OCI-LY3 (cell line): ENCODE measurements at regions not wholly inside any gene's neighbourhood (a gene's known extent, or its start where the extent isn't known, plus 50 kb on each side); places are given as distances from the start of the nearest gene placed in this dataset.

Experiments
- H2AFZ ChIP-seq: fragments of 200-600, 300-600 bp; shearing (Covaris generic); 2 replicates; pipeline ENCODE4 v1.6.0; 2014; ENCODE audit warnings: antibody characterized with exemption, low read depth, low read length
- H3K27ac ChIP-seq: fragments of 200-600, 300-600 bp; sonication (generic); 2 replicates; pipeline ENCODE4 v1.5.1; 2014; ENCODE audit warnings: mild to moderate bottlenecking, low read length, moderate library complexity, mixed read lengths
- H3K27me3 ChIP-seq: fragments of 200-600, 300-600 bp; sonication (generic); 2 replicates; pipeline ENCODE4 v1.6.1; 2014; ENCODE audit warnings: low read depth, low read length, mixed read lengths
- H3K36me3 ChIP-seq: fragments of 200-600, 300-600 bp; sonication (generic); replicated peaks from 2 replicates; pipeline ENCODE3; 2014; ENCODE audit warnings: low read depth, low read length, mixed read lengths
- H3K4me1 ChIP-seq: fragments of 300-600, 200-600 bp; sonication (generic); 2 replicates; pipeline ENCODE4 v1.6.1; 2014; ENCODE audit warnings: low read length, mixed read lengths
- H3K4me2 ChIP-seq: fragments of 200-600, 300-600 bp; sonication (generic); 2 replicates; pipeline ENCODE4 v1.6.1; 2014; ENCODE audit warnings: low read length, mixed read lengths
- H3K4me3 ChIP-seq: fragments of 300-600, 200-600 bp; sonication (generic); 2 replicates; pipeline ENCODE4 v1.5.1; 2014; ENCODE audit warnings: antibody characterized with exemption, mild to moderate bottlenecking, low read length, moderate library complexity
- H3K79me2 ChIP-seq: fragments of 300-600, 200-600 bp; shearing (Covaris generic); 2 replicates; pipeline ENCODE4 v1.6.1; 2014; ENCODE audit warnings: mild to moderate bottlenecking, low read length, mixed read lengths
- H3K9ac ChIP-seq: fragments of 300-600, 200-600 bp; shearing (Covaris generic); 2 replicates; pipeline ENCODE4 v1.6.0; 2014; ENCODE audit warnings: mild to moderate bottlenecking, low read length, moderate library complexity
- H3K9me3 ChIP-seq: fragments of 200-600, 300-600 bp; shearing (Covaris generic); 2 replicates; pipeline ENCODE4 v1.6.1; 2014; ENCODE audit warnings: low read length, mixed read lengths; ENCODE audit not compliant: insufficient read depth
- H4K20me1 ChIP-seq: fragments of 200-600, 300-600 bp; sonication (generic); 2 replicates; pipeline ENCODE4 v1.6.1; 2016; ENCODE audit warnings: low read length, mixed read lengths; ENCODE audit not compliant: insufficient read depth
- EZH2phosphoT487 ChIP-seq: fragments of 200-600 bp; shearing (Covaris generic); IDR thresholded peaks from 2 replicates; pipeline ENCODE4 v1.6.1; 2018; ENCODE audit warnings: antibody characterized with exemption, mixed run types, low read depth
- TF ChIP-seq, protein P1 (sequence below): fragments of 200-600, 300-600 bp; sonication (generic); IDR thresholded peaks from 2 replicates; pipeline ENCODE4 v1.5.1; 2014; ENCODE audit warnings: antibody characterized with exemption, low read length, low read depth

DNA sequence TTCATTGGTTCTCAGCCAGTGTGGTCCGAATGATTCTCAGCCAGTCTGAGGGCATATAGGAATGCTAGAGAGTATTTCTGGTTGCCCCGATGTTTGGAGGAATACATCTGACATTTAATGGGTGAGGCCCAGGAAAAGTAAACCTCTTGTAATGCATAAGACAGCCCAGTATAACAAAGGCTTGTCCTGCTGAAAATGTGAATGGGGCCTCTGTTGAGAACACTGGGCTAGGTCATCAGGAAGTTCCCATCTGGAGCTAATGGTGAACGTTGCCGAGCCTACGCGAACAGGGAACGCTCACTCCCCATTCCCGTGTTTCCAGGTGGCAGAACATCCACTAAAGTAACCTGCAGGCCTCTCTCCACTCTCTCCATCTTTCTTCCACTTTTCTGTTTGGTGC is 132.0 kb upstream of the CLNK start:
- Histone ChIP-seq H3K9me3 (peaks cover 10% of the 10 kb centered on the region; the same call in 1 of the 2 replicates), H3K4me2 (no peak overlapping the region), H2AFZ (no peak overlapping the region), H3K9ac (no peak overlapping the region), H3K27me3 (no peaks in the 10 kb centered on the region), H3K4me1 (no peaks in the 10 kb centered on the region), H3K4me3 (no peak overlapping the region), H4K20me1 (no peaks in the 10 kb centered on the region), H3K27ac (no peak overlapping the region), H3K36me3 (peaks cover 3% of the 10 kb centered on the region), H3K79me2 (no peaks in the 10 kb centered on the region)
- TF ChIP-seq, protein P1, sequence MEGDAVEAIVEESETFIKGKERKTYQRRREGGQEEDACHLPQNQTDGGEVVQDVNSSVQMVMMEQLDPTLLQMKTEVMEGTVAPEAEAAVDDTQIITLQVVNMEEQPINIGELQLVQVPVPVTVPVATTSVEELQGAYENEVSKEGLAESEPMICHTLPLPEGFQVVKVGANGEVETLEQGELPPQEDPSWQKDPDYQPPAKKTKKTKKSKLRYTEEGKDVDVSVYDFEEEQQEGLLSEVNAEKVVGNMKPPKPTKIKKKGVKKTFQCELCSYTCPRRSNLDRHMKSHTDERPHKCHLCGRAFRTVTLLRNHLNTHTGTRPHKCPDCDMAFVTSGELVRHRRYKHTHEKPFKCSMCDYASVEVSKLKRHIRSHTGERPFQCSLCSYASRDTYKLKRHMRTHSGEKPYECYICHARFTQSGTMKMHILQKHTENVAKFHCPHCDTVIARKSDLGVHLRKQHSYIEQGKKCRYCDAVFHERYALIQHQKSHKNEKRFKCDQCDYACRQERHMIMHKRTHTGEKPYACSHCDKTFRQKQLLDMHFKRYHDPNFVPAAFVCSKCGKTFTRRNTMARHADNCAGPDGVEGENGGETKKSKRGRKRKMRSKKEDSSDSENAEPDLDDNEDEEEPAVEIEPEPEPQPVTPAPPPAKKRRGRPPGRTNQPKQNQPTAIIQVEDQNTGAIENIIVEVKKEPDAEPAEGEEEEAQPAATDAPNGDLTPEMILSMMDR: no peak
- TF ChIP-seq EZH2phosphoT487: no peak

DNA sequence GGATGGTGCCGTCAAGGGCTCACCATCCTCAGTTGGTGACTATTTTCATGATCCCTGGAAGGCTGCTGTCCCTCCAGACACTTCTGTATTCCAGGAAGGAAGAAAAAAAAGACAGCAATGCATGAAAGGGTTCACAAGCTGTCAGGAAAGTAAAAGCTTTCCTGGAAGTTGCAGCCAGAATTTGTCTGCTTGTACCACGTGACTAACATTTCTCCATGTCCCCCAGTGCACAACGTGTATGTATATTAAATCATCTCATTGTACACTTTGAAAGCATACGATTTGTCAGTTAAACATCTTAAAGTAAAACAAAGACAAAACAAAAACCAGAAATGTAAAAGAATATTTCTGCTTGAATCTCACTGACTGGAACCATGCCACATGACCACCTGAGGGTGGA is 127.4 kb upstream of the CLNK start:
- Histone ChIP-seq H3K4me2 (no peak overlapping the region), H4K20me1 (no peaks in the 10 kb centered on the region), H3K27ac (no peak overlapping the region), H3K27me3 (no peaks in the 10 kb centered on the region), H3K9ac (no peak overlapping the region), H2AFZ (no peak overlapping the region), H3K4me3 (no peak overlapping the region), H3K79me2 (no peaks in the 10 kb centered on the region), H3K4me1 (peaks cover 4% of the 10 kb centered on the region), H3K36me3 (peaks cover 3% of the 10 kb centered on the region), H3K9me3 (peaks cover 10% of the 10 kb centered on the region; the same call in 1 of the 2 replicates)
- TF ChIP-seq, protein P1: no peak

DNA sequence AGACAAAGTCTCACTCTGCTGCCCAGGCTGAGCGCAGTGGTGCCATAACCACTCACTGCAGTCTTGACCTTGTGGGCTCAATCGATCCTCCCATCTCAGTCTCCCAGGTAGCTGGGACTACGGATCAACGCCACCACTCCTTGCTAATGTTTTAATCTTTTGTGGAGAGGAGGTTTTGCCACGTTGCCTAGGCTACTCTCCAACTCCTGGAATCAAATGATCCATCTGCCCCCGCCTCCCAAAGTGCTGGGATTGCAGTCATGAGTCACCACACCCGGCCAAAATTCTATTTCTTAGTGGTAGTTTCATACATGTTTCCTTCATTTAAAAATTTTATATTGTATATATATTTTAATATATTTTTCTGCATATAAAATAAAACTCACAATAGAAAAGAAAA is 125.8 kb upstream of the CLNK start:
- Histone ChIP-seq H3K9me3 (peaks cover 16% of the 10 kb centered on the region; the same call in 1 of the 2 replicates), H3K9ac (no peak overlapping the region), H3K36me3 (peaks cover 14% of the 10 kb centered on the region), H3K4me1 (peaks cover 20% of the 10 kb centered on the region), H3K27me3 (no peaks in the 10 kb centered on the region), H4K20me1 (no peaks in the 10 kb centered on the region), H3K27ac (no peak overlapping the region), H3K79me2 (no peaks in the 10 kb centered on the region), H3K4me3 (no peak overlapping the region), H2AFZ (no peak overlapping the region), H3K4me2 (no peak overlapping the region)
- no peak for TF ChIP-seq EZH2phosphoT487
- TF ChIP-seq, protein P1: no peak

DNA sequence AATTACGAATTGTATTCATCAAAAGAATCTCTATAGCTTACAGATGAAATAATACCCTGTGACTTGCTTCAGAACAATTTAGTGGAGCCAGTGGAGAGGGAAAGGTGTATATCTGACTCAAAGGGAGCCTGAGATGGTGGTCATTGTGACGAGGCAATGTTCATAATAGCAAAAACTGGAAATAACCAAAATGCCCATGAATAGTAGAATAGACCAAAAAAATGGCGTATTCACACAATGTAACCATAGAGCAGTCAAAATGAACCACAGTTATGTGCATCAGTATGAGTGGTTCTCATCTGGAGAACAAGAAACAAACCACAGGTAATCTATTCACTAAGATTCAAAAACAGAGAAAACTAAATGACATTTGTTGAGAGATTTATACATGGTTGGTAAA is 125.3 kb upstream of the CLNK start:
- no peak for TF ChIP-seq EZH2phosphoT487
- TF ChIP-seq, protein P1: no peak

More for the DNA sequence above, 125.3 kb upstream of the CLNK start:
- H3K27ac ChIP-seq: no peak overlapping the region
- H3K9ac ChIP-seq: no peak overlapping the region
- H4K20me1 ChIP-seq: no peaks in the 10 kb centered on the region
- H3K4me1 ChIP-seq: peaks cover 20% of the 10 kb centered on the region
- no peak overlapping the region for H2AFZ ChIP-seq
- H3K27me3 ChIP-seq: no peaks in the 10 kb centered on the region
- H3K4me2 ChIP-seq: no peak overlapping the region
- no peak overlapping the region for H3K4me3 ChIP-seq
- peaks cover 20% of the 10 kb centered on the region; the same call in 1 of the 2 replicates for H3K9me3 ChIP-seq
- peaks cover 14% of the 10 kb centered on the region for H3K36me3 ChIP-seq
- H3K79me2 ChIP-seq: no peaks in the 10 kb centered on the region
